ENCODE measurements at regions not wholly inside any gene's neighbourhood (a gene's known extent, or its start where the extent isn't known, plus 50 kb on each side); places are given as distances from the start of the nearest gene placed in this dataset.

- ATAC-seq = no peak
- WGBS, 2 donors (ENCODE audit: low coverage in 1 of 2) = 67 to 70% methylated on average over 2 to 5 of the region's 5 CpGs
- TF ChIP-seq POLR2A (IDR thresholded peaks at IDR 0.05) (no peak), CTCF (IDR thresholded peaks at IDR 0.05) (no peak)
Observed at GRCh38 chr16:72722552-72722951, 325.4 kb downstream of the ZFHX3 start.

GRCh38 chr16:72721981-72722380, 325.9 kb downstream of the ZFHX3 start:
- WGBS, 2 donors (ENCODE audit: low coverage in 1 of 2) = 58 to 73% methylated on average over 4 of the region's 4 CpGs
- Histone ChIP-seq H3K27ac (no peak overlapping the region), H3K36me3 (no peaks in the 10 kb centered on the region), H3K27me3 (no peaks in the 10 kb centered on the region), H3K4me1 (no peaks in the 10 kb centered on the region), H3K9me3 (no peaks in the 10 kb centered on the region), H3K4me3 (no peak overlapping the region)
- no peak for TF ChIP-seq POLR2AphosphoS5 (IDR thresholded peaks at IDR 0.05)
- no peak for TF ChIP-seq CTCF (IDR thresholded peaks at IDR 0.05)
- TF ChIP-seq EP300 (IDR thresholded peaks at IDR 0.05) = no peak
- ATAC-seq = no peak

More at GRCh38 chr16:72722552-72722951, 325.4 kb downstream of the ZFHX3 start:
- Histone ChIP-seq H3K4me3 (no peak overlapping the region), H3K4me1 (no peaks in the 10 kb centered on the region), H3K27me3 (no peaks in the 10 kb centered on the region), H3K36me3 (no peaks in the 10 kb centered on the region), H3K9me3 (no peaks in the 10 kb centered on the region), H3K27ac (no peak overlapping the region)

GRCh38 chr16:72715267-72715666, 332.7 kb downstream of the ZFHX3 start:
- H3K9me3 ChIP-seq = peaks cover 0 to 30% (median 0%) of the 10 kb centered on the region in 3 donors
- no peak overlapping the region for H3K27ac ChIP-seq
- WGBS, 2 donors (ENCODE audit: low coverage in 1 of 2) = 100% methylated on average over 1 of the region's 1 CpG; no CpG with 5 or more reads in 1 of the 2 donors
- H3K4me1 ChIP-seq = no peaks in the 10 kb centered on the region
- H3K4me3 ChIP-seq = no peak overlapping the region
- H3K36me3 ChIP-seq = peaks cover 0 to 6% of the 10 kb centered on the region in 2 donors
- TF ChIP-seq POLR2A (IDR thresholded peaks at IDR 0.05) (no peak), POLR2AphosphoS5 (IDR thresholded peaks at IDR 0.05) (no peak), EP300 (IDR thresholded peaks at IDR 0.05) (no peak), CTCF (IDR thresholded peaks at IDR 0.05) (no peak)
- ATAC-seq = no peak
- no peaks in the 10 kb centered on the region for H3K27me3 ChIP-seq

GRCh38 chr16:72711823-72712222, 336.1 kb downstream of the ZFHX3 start:
- Histone ChIP-seq H3K36me3 (peaks cover 0 to 6% of the 10 kb centered on the region in 2 donors), H3K27me3 (no peaks in the 10 kb centered on the region), H3K9me3 (peaks cover 0 to 45% (median 0%) of the 10 kb centered on the region in 3 donors), H3K27ac (no peak overlapping the region), H3K4me1 (no peaks in the 10 kb centered on the region), H3K4me3 (no peak overlapping the region)
- no peak for TF ChIP-seq POLR2AphosphoS5 (IDR thresholded peaks at IDR 0.05)
- TF ChIP-seq POLR2A (IDR thresholded peaks at IDR 0.05) = no peak
- TF ChIP-seq EP300 (IDR thresholded peaks at IDR 0.05) = no peak
- no peak for TF ChIP-seq CTCF (IDR thresholded peaks at IDR 0.05)
- no peak for ATAC-seq
- 91 to 100% methylated on average over 1 of the region's 1 CpG for WGBS, 2 donors (ENCODE audit: low coverage in 1 of 2)

- Histone ChIP-seq H3K4me1 (no peaks in the 10 kb centered on the region), H3K9me3 (peaks cover 0 to 20% (median 0%) of the 10 kb centered on the region in 3 donors), H3K27me3 (no peaks in the 10 kb centered on the region), H3K27ac (no peak overlapping the region), H3K4me3 (no peak overlapping the region), H3K36me3 (no peaks in the 10 kb centered on the region)
- no peak for TF ChIP-seq POLR2A (IDR thresholded peaks at IDR 0.05)
- no peak for TF ChIP-seq POLR2AphosphoS5 (IDR thresholded peaks at IDR 0.05)
- no peak for TF ChIP-seq CTCF (IDR thresholded peaks at IDR 0.05)
- TF ChIP-seq EP300 (IDR thresholded peaks at IDR 0.05) = no peak
- 86% methylated on average over 1 of the region's 5 CpGs; no CpG with 5 or more reads in 1 of the 2 donors for WGBS, 2 donors (ENCODE audit: low coverage in 1 of 2)
- no peak for ATAC-seq
Observed at GRCh38 chr16:72705801-72706200, 342.1 kb downstream of the ZFHX3 start.
